Osteoblast (primary cell): ENCODE measurements at regions not wholly inside any gene's neighbourhood (a gene's known extent, or its start where the extent isn't known, plus 50 kb on each side); places are given as distances from the start of the nearest gene placed in this dataset.

Source experiments
- DNase-seq: peaks from one replicate; pipeline ENCODE4 v3.0.0; 2011; ENCODE audit warnings: low spot score, mixed read lengths; ENCODE audit not compliant: insufficient read length; ENCODE audit errors: missing footprints
- H2AFZ ChIP-seq: 2 replicates; pipeline ENCODE4 v1.6.0; 2011; ENCODE audit warnings: mild to moderate bottlenecking, low read length
- H3K27ac ChIP-seq: 2 replicates; pipeline ENCODE4 v1.5.1; 2011; ENCODE audit warnings: mild to moderate bottlenecking, low read depth, low read length, moderate library complexity
- H3K27me3 ChIP-seq: 2 replicates; pipeline ENCODE4 v1.6.0; 2012; ENCODE audit warnings: mild to moderate bottlenecking, control low read depth, inconsistent platforms, low read length, moderate library complexity; ENCODE audit not compliant: insufficient read depth
- H3K36me3 ChIP-seq: 2 replicates; pipeline ENCODE4 v1.5.1; 2011; ENCODE audit warnings: mild to moderate bottlenecking, low read length, control low read depth, moderate library complexity; ENCODE audit not compliant: insufficient read depth
- H3K4me1 ChIP-seq: 2 replicates; pipeline ENCODE4 v1.5.1; 2011; ENCODE audit warnings: mild to moderate bottlenecking, low read length, control low read depth, moderate library complexity; ENCODE audit not compliant: insufficient read depth
- H3K4me2 ChIP-seq: 2 replicates; pipeline ENCODE4 v1.6.0; 2011; ENCODE audit warnings: mild to moderate bottlenecking, low read length; ENCODE audit not compliant: insufficient read depth
- H3K4me3 ChIP-seq: fragments of 200-600 bp; sonication (generic); 3 replicates; pipeline ENCODE4 v1.5.1; 2012; ENCODE audit warnings: mild to moderate bottlenecking, low read length, inconsistent platforms; ENCODE audit not compliant: insufficient read depth
- H3K79me2 ChIP-seq: 2 replicates; pipeline ENCODE4 v1.6.0; 2012; ENCODE audit warnings: mild to moderate bottlenecking, low read length, control low read depth, inconsistent platforms; ENCODE audit not compliant: insufficient read depth
- H3K9me3 ChIP-seq: 2 replicates; pipeline ENCODE4 v1.5.1; 2011; ENCODE audit warnings: low read depth, low read length, control low read depth
- H4K20me1 ChIP-seq: 2 replicates; pipeline ENCODE4 v1.6.0; 2012; ENCODE audit warnings: mild to moderate bottlenecking, low read length, control low read depth; ENCODE audit not compliant: insufficient read depth
- TF ChIP-seq, protein P1 (sequence below): IDR thresholded peaks from 2 replicates; pipeline ENCODE4 v1.5.1; 2011; ENCODE audit warnings: mild to moderate bottlenecking, low read depth, low read length, moderate library complexity; ENCODE audit errors: extremely low read depth

DNA sequence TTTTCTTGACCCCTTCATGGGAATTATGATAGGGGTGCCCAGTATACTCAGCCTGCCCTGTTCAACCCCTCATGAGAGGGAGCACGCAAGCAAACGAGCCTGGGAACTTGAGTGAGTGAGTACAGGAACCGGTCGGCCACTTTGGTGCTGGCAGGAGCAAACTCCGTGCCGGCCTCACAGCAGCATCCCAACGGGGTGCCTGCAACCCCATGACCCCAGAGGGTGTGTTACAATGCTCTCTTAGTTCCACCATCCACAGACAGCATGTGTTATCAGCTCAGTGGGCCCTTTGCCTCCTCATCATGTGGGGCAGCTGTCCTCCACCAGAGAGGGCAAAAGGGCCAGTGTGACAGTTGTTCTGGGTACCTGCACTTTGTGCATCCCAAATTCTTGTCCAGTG, 289.8 kb downstream of the FRK start:
- Histone ChIP-seq H3K36me3 (no peaks in the 10 kb centered on the region), H3K9me3 (no peaks in the 10 kb centered on the region), H3K27me3 (no peaks in the 10 kb centered on the region), H2AFZ (no peak overlapping the region), H3K4me1 (no peaks in the 10 kb centered on the region), H3K4me3 (no peak overlapping the region), H3K79me2 (no peaks in the 10 kb centered on the region), H4K20me1 (no peaks in the 10 kb centered on the region), H3K27ac (no peak overlapping the region), H3K4me2 (no peak overlapping the region)
- TF ChIP-seq, protein P1, sequence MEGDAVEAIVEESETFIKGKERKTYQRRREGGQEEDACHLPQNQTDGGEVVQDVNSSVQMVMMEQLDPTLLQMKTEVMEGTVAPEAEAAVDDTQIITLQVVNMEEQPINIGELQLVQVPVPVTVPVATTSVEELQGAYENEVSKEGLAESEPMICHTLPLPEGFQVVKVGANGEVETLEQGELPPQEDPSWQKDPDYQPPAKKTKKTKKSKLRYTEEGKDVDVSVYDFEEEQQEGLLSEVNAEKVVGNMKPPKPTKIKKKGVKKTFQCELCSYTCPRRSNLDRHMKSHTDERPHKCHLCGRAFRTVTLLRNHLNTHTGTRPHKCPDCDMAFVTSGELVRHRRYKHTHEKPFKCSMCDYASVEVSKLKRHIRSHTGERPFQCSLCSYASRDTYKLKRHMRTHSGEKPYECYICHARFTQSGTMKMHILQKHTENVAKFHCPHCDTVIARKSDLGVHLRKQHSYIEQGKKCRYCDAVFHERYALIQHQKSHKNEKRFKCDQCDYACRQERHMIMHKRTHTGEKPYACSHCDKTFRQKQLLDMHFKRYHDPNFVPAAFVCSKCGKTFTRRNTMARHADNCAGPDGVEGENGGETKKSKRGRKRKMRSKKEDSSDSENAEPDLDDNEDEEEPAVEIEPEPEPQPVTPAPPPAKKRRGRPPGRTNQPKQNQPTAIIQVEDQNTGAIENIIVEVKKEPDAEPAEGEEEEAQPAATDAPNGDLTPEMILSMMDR: no peak
- no peak for DNase-seq

DNA sequence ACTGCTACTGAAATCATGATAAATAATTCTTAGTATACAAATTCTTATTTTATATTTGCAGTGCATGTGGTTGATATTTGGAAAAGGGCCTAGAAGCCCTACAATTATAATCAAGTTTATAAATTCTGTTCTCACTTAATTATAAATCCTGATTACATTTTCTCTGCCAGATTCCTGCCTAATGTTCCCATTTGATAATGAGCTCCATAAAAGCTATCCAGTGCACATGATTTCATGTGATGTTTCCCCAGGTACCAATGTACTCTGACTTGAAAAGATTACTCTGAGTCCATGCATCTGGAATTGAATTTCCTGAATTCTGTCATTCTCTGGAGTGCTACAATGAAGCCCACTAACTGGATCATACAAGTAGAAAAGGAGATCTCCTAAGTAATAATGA, 292.2 kb downstream of the FRK start:
- DNase-seq: no peak
- H3K4me2 ChIP-seq: no peak overlapping the region
- H3K27ac ChIP-seq: no peak overlapping the region
- TF ChIP-seq, protein P1: no peak
- H3K9me3 ChIP-seq: no peaks in the 10 kb centered on the region
- no peak overlapping the region for H2AFZ ChIP-seq
- H3K4me3 ChIP-seq: no peak overlapping the region
- H3K27me3 ChIP-seq: no peaks in the 10 kb centered on the region
- H3K79me2 ChIP-seq: no peaks in the 10 kb centered on the region
- H3K36me3 ChIP-seq: no peaks in the 10 kb centered on the region
- H3K4me1 ChIP-seq: no peaks in the 10 kb centered on the region
- no peaks in the 10 kb centered on the region for H4K20me1 ChIP-seq

DNA sequence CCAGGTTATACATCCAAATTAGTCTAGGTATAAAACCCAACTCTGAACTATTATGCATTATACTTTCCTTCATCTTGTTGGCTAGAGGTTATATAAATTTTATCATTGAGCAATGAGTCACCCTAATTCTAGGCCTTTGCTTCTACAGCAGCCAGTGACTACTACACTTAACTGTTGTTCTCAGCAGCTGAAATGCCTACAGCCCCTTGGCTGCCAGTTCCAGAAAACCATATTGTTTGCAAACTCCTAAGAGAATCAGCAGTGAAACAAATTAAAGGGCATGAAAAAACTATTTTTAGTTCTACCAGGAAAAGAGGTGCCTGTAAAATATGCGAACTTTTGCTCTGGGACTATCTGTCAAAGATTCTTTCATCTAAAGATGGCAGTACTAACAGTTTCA, 292.8 kb downstream of the FRK start:
- DNase-seq: no peak
- H3K4me1 ChIP-seq: no peaks in the 10 kb centered on the region
- H3K36me3 ChIP-seq: no peaks in the 10 kb centered on the region
- H3K4me2 ChIP-seq: no peak overlapping the region
- no peak overlapping the region for H3K27ac ChIP-seq
- no peaks in the 10 kb centered on the region for H4K20me1 ChIP-seq
- no peak overlapping the region for H2AFZ ChIP-seq
- TF ChIP-seq, protein P1: no peak
- H3K27me3 ChIP-seq: no peaks in the 10 kb centered on the region
- H3K79me2 ChIP-seq: no peaks in the 10 kb centered on the region
- no peak overlapping the region for H3K4me3 ChIP-seq
- no peaks in the 10 kb centered on the region for H3K9me3 ChIP-seq

DNA sequence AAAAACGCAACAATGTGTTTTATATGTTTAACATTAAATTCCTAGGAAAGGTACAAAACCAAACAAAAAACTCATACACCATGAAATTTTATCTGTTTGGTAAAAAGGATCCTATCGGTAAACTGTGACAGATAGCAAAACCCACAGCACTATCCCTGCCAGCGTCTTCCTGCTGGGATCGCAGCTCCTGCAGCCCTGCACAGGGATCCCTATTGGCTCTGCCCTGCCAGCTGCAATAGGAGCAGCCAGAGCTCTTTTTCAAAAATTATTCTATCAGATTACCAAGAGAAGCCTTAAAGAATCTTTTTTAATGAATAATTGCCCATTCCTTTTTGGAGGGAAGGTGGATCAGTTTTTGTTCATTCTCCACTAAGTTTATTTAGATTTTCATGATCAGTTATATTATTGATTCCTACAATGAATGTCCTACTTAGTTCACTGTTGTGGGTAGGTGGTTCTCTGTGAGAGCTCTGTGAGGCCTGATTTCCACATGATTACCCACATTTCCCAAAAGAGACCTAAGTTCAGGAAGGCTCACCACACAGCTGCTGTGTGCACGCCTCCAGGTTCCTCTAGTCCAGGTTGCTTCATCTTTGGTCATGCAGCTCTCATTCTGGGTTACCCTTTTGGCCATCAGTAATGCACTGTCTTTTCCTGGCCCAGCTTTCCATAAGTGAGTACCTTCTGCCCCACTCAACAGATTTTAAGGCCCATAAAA, 293.8 kb downstream of the FRK start:
- TF ChIP-seq, protein P1: no peak
- no peaks in the 10 kb centered on the region for H3K4me1 ChIP-seq
- no peak overlapping the region for H3K27ac ChIP-seq
- no peaks in the 10 kb centered on the region for H3K27me3 ChIP-seq
- H3K4me2 ChIP-seq: no peak overlapping the region
- H3K4me3 ChIP-seq: no peak overlapping the region
- no peaks in the 10 kb centered on the region for H3K9me3 ChIP-seq
- H2AFZ ChIP-seq: no peak overlapping the region
- H3K36me3 ChIP-seq: no peaks in the 10 kb centered on the region
- DNase-seq: no peak
- no peaks in the 10 kb centered on the region for H3K79me2 ChIP-seq
- no peaks in the 10 kb centered on the region for H4K20me1 ChIP-seq
